ENCODE measurements at regions not wholly inside any gene's neighbourhood (a gene's known extent, or its start where the extent isn't known, plus 50 kb on each side); places are given as distances from the start of the nearest gene placed in this dataset.

DNA sequence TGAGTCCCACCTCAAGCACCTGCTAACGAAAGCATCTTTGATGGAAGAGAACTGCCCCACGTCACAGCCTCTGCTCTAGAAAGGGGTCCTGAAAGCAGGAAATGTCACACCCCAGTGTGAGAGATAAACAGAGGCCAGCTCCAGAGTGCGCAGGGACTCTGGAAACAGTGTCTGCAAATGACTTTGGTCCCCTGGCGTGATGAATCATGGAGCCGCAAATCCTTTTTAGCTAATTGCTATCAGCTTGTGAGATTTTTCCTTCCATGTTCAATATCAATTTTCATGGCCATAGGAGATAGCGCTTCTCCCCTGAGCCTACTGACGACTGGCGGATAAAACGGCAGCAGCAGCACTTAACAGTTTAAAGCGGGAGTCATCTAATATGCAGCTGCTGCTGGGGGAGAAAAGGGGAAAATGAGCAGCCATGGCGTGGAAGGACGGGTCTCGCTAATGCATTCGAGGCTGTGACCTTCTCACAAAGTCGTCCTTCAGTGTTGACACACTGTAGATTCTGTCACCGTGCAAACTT, 209.6 kb upstream of the IRX1 start:
- TF ChIP-seq, protein P1, sequence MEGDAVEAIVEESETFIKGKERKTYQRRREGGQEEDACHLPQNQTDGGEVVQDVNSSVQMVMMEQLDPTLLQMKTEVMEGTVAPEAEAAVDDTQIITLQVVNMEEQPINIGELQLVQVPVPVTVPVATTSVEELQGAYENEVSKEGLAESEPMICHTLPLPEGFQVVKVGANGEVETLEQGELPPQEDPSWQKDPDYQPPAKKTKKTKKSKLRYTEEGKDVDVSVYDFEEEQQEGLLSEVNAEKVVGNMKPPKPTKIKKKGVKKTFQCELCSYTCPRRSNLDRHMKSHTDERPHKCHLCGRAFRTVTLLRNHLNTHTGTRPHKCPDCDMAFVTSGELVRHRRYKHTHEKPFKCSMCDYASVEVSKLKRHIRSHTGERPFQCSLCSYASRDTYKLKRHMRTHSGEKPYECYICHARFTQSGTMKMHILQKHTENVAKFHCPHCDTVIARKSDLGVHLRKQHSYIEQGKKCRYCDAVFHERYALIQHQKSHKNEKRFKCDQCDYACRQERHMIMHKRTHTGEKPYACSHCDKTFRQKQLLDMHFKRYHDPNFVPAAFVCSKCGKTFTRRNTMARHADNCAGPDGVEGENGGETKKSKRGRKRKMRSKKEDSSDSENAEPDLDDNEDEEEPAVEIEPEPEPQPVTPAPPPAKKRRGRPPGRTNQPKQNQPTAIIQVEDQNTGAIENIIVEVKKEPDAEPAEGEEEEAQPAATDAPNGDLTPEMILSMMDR (conservative IDR thresholded peaks at IDR 0.05; ENCODE audit: low read length) = no peak
- TF ChIP-seq EZH2phosphoT487 (IDR thresholded peaks at IDR 0.05; ENCODE audit: borderline replicate concordance) = no peak

Data from Loucy (cell line).